Pancreas (tissue), 10 donors: ENCODE measurements at regions not wholly inside any gene's neighbourhood (a gene's known extent, or its start where the extent isn't known, plus 50 kb on each side); places are given as distances from the start of the nearest gene placed in this dataset.

Experiments
- ATAC-seq, 4 donors: fragments of 200-7000 bp; cut with Tn5 transposase; one replicate each; pipeline versions ENCODE4 v1.8.0 to v1.9.1; 2020; ENCODE audit warnings: mild to moderate bottlenecking in 4 of 4, moderate library complexity in 4 of 4
- DNase-seq, 6 donors: peaks; one replicate each; pipeline ENCODE4 v3.0.0-alpha.2; 2020
- FAIRE-seq: peaks from 2 replicates; lab custom pipeline; 2012; peaks lifted over from hg19 to GRCh38; lab: Jason Lieb, UNC
- H3K27ac ChIP-seq, 4 donors: fragments of 200-600 bp; sonication (generic); 1 replicate in 3 of 4; 2 replicates in 1 of 4; pipeline versions ENCODE4 v1.5.0 to v1.8.0; 2020
- H3K27me3 ChIP-seq, 4 donors: fragments of 200-600 bp; one replicate each; pipeline ENCODE4 v1.8.0; 2021
- H3K36me3 ChIP-seq, 3 donors: fragments of 200-600 bp; sonication (generic) in 1 of 3; one replicate each; pipeline versions ENCODE4 v1.5.0 to v1.8.0; 2020 to 2021
- H3K4me1 ChIP-seq, 3 donors: fragments of 200-600 bp; one replicate each; pipeline ENCODE4 v1.8.0; 2021
- H3K4me3 ChIP-seq, 4 donors: fragments of 200-600 bp; sonication (generic) in 2 of 4; one replicate each; pipeline versions ENCODE4 v1.5.0 to v1.8.0; 2020 to 2021
- H3K9me3 ChIP-seq, 4 donors: fragments of 200-600 bp; one replicate each; pipeline ENCODE4 v1.8.0; 2021
- CTCF ChIP-seq, 4 donors: fragments of 200-600 bp; sonication (generic) in 3 of 4; IDR thresholded peaks; one replicate each; pipeline versions ENCODE4 v1.5.0 to v1.8.0; 2021; ENCODE audit warnings: antibody characterized with exemption in 4 of 4
- WGBS, 2 donors: extraction: QIAGEN DNeasy Blood & Tissue Kit; methylation state at CpG; one replicate each; pipeline ENCODE4 v1.1.7; 2013; 5-methylcytosine and 5-hydroxymethylcytosine counted together
- intact Hi-C, 3 donors: fragments of 100-400 bp; cut with DNase I; formaldehyde crosslinking; loops; one replicate each; pipeline versions ENCODE4 v1.11.1 to v1.14.2; 2022
- donor health status: healthy with polysubstance abuse.
- donor health status: DM: no; HTN: no; CAD: no; lungs with moderate emphysema.
- donor health status: DM: no; HTN: no; CAD: no.
- donor health status: control.
- donor health status: control.
- donor health status: Bipolar disorder and iron deficiency.
- donor health status: DM: yes; HTN: yes; CAD: no.
- donor health status: DM: no; HTN: no; CAD: no.
- donor health status: DM: no; HTN: no; CAD: no.
- donor health status: DM: yes; HTN: yes; CAD: no.

- Histone ChIP-seq H3K36me3 (no peaks in the 10 kb centered on the region), H3K27me3 (no peaks in the 10 kb centered on the region), H3K9me3 (no peaks in the 10 kb centered on the region), H3K27ac (no peak overlapping the region), H3K4me1 (no peaks in the 10 kb centered on the region), H3K4me3 (no peak overlapping the region)
- DNase-seq, result no peak
- WGBS, 2 donors, result 42 to 55% methylated on average over 5 of the region's 5 CpGs
- ATAC-seq, result no peak
- FAIRE-seq, result no peak
- no peak for TF ChIP-seq CTCF (IDR thresholded peaks at IDR 0.05)
- intact Hi-C loops, result no loop called here
Measured at GRCh38 chr3:75012791-75013331, 398.4 kb upstream of the CNTN3 start.

- Histone ChIP-seq H3K4me1 (no peaks in the 10 kb centered on the region), H3K9me3 (no peaks in the 10 kb centered on the region), H3K27ac (no peak overlapping the region), H3K36me3 (no peaks in the 10 kb centered on the region), H3K4me3 (no peak overlapping the region), H3K27me3 (no peaks in the 10 kb centered on the region)
- WGBS, 2 donors, result 70 to 76% methylated on average over 1 of the region's 1 CpG
- DNase-seq (no peak), FAIRE-seq (no peak), ATAC-seq (no peak)
- intact Hi-C loops, result no loop called here
- no peak for TF ChIP-seq CTCF (IDR thresholded peaks at IDR 0.05)
Measured at GRCh38 chr3:75014008-75014407, 399.5 kb upstream of the CNTN3 start.

- Histone ChIP-seq H3K4me1 (no peaks in the 10 kb centered on the region), H3K27me3 (no peaks in the 10 kb centered on the region), H3K4me3 (no peak overlapping the region), H3K36me3 (no peaks in the 10 kb centered on the region), H3K9me3 (no peaks in the 10 kb centered on the region), H3K27ac (no peak overlapping the region)
- ATAC-seq, result no peak
- 48 to 58% methylated on average over 2 of the region's 2 CpGs for whole genome bisulfite sequencing, 2 donors
- intact Hi-C loops, result no loop called here
- no peak for FAIRE-seq
- DNase-seq, result no peak
- no peak for TF ChIP-seq CTCF (IDR thresholded peaks at IDR 0.05)
Measured at GRCh38 chr3:75015280-75015679, 400.8 kb upstream of the CNTN3 start.

- DNase-seq, result no peak
- no peak overlapping the region for H3K27ac ChIP-seq
- ATAC-seq, result no peak
- no peaks in the 10 kb centered on the region for H3K36me3 ChIP-seq
- FAIRE-seq, result no peak
- no peaks in the 10 kb centered on the region for H3K4me1 ChIP-seq
- H3K9me3 ChIP-seq, result no peaks in the 10 kb centered on the region
- no peak overlapping the region for H3K4me3 ChIP-seq
- intact Hi-C loops, result no loop called here
- H3K27me3 ChIP-seq, result no peaks in the 10 kb centered on the region
- no peak for TF ChIP-seq CTCF (IDR thresholded peaks at IDR 0.05)
Measured at GRCh38 chr3:75035146-75035545, 420.7 kb upstream of the CNTN3 start.

GRCh38 chr3:75042941-75043340 is 428.5 kb upstream of the CNTN3 start:
- no peak for FAIRE-seq
- H3K9me3 ChIP-seq, result no peaks in the 10 kb centered on the region
- no peaks in the 10 kb centered on the region for H3K27me3 ChIP-seq
- no peaks in the 10 kb centered on the region for H3K36me3 ChIP-seq
- 90 to 95% methylated on average over 2 of the region's 2 CpGs for WGBS, 2 donors
- ATAC-seq, result no peak
- TF ChIP-seq CTCF (IDR thresholded peaks at IDR 0.05), result no peak
- H3K27ac ChIP-seq, result no peak overlapping the region
- intact Hi-C loops, result no loop called here
- H3K4me3 ChIP-seq, result no peak overlapping the region
- no peak for DNase-seq
- no peaks in the 10 kb centered on the region for H3K4me1 ChIP-seq
